HepG2 (cell line): ENCODE measurements at regions not wholly inside any gene's neighbourhood (a gene's known extent, or its start where the extent isn't known, plus 50 kb on each side); places are given as distances from the start of the nearest gene placed in this dataset.

ENCODE experiments used
- ATAC-seq: fragments of 200-7000 bp; cut with Tn5 transposase; 3 replicates; pipeline ENCODE4 v1.9.1; 2020; ENCODE audit warnings: mild to moderate bottlenecking, moderate library complexity
- BruUV-seq: library from RNA; stranded (reverse); fragments of 400-500 nt; replicated peaks from 2 replicates; lab custom pipeline; 2021; lab: Mats Ljungman, UMichigan
- CTCF ChIA-PET: fragments of 300-600 bp; formaldehyde crosslinking; extraction: SDS; loops from one replicate; lab custom pipeline; 2021; ENCODE audit warnings: low total read pairs, inconsistent platforms, low intra/inter-chr PET ratio; lab: Yijun Ruan, JAX
- POLR2A ChIA-PET: fragments of 350-600 bp; sonication (Branson Sonifier 250); formaldehyde crosslinking; loops from one replicate; lab custom pipeline; 2020; ENCODE audit warnings: antibody characterized with exemption, inconsistent platforms; lab: Yijun Ruan, JAX
- DNase-seq: peaks from one replicate; pipeline ENCODE4 v3.0.0-alpha.2; 2015; ENCODE audit warnings: low spot score
- FAIRE-seq: peaks from 3 replicates; lab custom pipeline; 2011; peaks lifted over from hg19 to GRCh38; lab: Jason Lieb, UNC
- H2AFZ ChIP-seq: one replicate; pipeline ENCODE4 v1.6.1; 2011; ENCODE audit warnings: low read length, inconsistent platforms
- H3K27ac ChIP-seq: fragments of 300-600 bp; 3 replicates; pipeline ENCODE4 v1.8.0; 2011; ENCODE audit warnings: mixed run types, mild to moderate bottlenecking, mixed read lengths, low read length, inconsistent platforms; ENCODE audit not compliant: insufficient read depth; ENCODE audit errors: extremely low read length
- H3K27me3 ChIP-seq, 2 experiments: fragments of 200-600 bp in 1 of 2; 2 replicates in 1 of 2; 3 replicates in 1 of 2; pipeline versions ENCODE4 v1.6.0 to v1.8.0; 2011; ENCODE audit warnings: low read length in 2 of 2, mild to moderate bottlenecking in 2 of 2, moderate library complexity in 2 of 2, inconsistent platforms in 1 of 2; ENCODE audit not compliant: insufficient read depth in 2 of 2, control insufficient read depth in 1 of 2
- H3K36me3 ChIP-seq, 2 experiments: fragments of 200-600 bp in 1 of 2; replicated peaks in 1 of 2; 2 replicates in 1 of 2; 3 replicates in 1 of 2; pipeline versions ENCODE4 v1.5.1 to v1.8.0; 2011; ENCODE audit warnings: low read length in 2 of 2, inconsistent platforms in 1 of 2; ENCODE audit not compliant: insufficient read depth in 2 of 2, control insufficient read depth in 1 of 2
- H3K4me1 ChIP-seq: 2 replicates; pipeline ENCODE4 v1.5.1; 2012; ENCODE audit warnings: low read length, inconsistent platforms; ENCODE audit not compliant: insufficient read depth
- H3K4me2 ChIP-seq: 2 replicates; pipeline ENCODE4 v1.6.0; 2011; ENCODE audit warnings: low read depth, low read length, inconsistent platforms
- H3K4me3 ChIP-seq, 3 experiments: fragments of 200-600 bp in 1 of 3; sonication (generic), shearing (Covaris generic) in 1 of 3; replicated peaks in 1 of 3; 2 replicates each; pipeline ENCODE4 v1.5.1; 2011 to 2016; ENCODE audit warnings: low read length in 3 of 3, inconsistent platforms in 2 of 3, low read depth in 2 of 3, mild to moderate bottlenecking in 2 of 3, control low read depth in 1 of 3, mixed read lengths in 1 of 3; ENCODE audit not compliant: insufficient read depth in 1 of 3
- H3K79me2 ChIP-seq: one replicate; pipeline ENCODE4 v1.6.1; 2011; ENCODE audit warnings: low read length, inconsistent platforms; ENCODE audit not compliant: insufficient read depth
- H3K9ac ChIP-seq: 2 replicates; pipeline ENCODE4 v1.6.0; 2011; ENCODE audit warnings: mild to moderate bottlenecking, low read depth, low read length, inconsistent platforms; ENCODE audit not compliant: insufficient read depth
- H3K9me3 ChIP-seq: 2 replicates; pipeline ENCODE4 v1.5.1; 2012; ENCODE audit warnings: mild to moderate bottlenecking, low read length
- H4K20me1 ChIP-seq: 2 replicates; pipeline ENCODE4 v1.6.0; 2011; ENCODE audit warnings: inconsistent platforms, mild to moderate bottlenecking, low read length, moderate library complexity; ENCODE audit not compliant: insufficient read depth
- ATM ChIP-seq: fragments of 450-650 bp; IDR thresholded peaks from 2 replicates; pipeline ENCODE4 v1.7.1; 2017; ENCODE audit warnings: mild to moderate bottlenecking, borderline replicate concordance
- CENPT ChIP-seq: sonication (generic); formaldehyde crosslinking; IDR thresholded peaks from 2 replicates; pipeline ENCODE4 v1.8.0; 2022; ENCODE audit warnings: low read depth, mild to moderate bottlenecking, moderate library complexity, missing genetic modification reagents
- HNF1B ChIP-seq: sonication (generic); formaldehyde crosslinking; IDR thresholded peaks from 2 replicates; pipeline ENCODE4 v1.5.1; 2020; ENCODE audit warnings: mild to moderate bottlenecking, moderate library complexity, missing genetic modification reagents
- KDM5B ChIP-seq: sonication (generic); formaldehyde crosslinking; IDR thresholded peaks from 2 replicates; pipeline ENCODE4 v1.4.0; 2020; ENCODE audit warnings: missing genetic modification reagents, mild to moderate bottlenecking, borderline replicate concordance
- MAFF ChIP-seq: IDR thresholded peaks from 2 replicates; pipeline ENCODE4 v1.6.1; 2011; ENCODE audit warnings: low read depth, low read length, improper control_type of control experiment
- MAFK ChIP-seq, 2 experiments: IDR thresholded peaks in 1 of 2; conservative IDR thresholded peaks in 1 of 2; 2 replicates each; pipeline ENCODE4 v1.6.1; 2011; ENCODE audit warnings: improper control_type of control experiment in 2 of 2, low read length in 2 of 2
- MXI1 ChIP-seq: IDR thresholded peaks from 3 replicates; pipeline ENCODE4 v1.6.1; 2012; ENCODE audit warnings: low read depth, low read length, inconsistent platforms, borderline replicate concordance
- ZBTB34 ChIP-seq: sonication (generic); formaldehyde crosslinking; IDR thresholded peaks from 2 replicates; pipeline ENCODE4 v1.8.0; 2022; ENCODE audit warnings: mild to moderate bottlenecking, missing genetic modification reagents
- ZFP41 ChIP-seq: sonication (generic); formaldehyde crosslinking; IDR thresholded peaks from 2 replicates; pipeline ENCODE4 v1.4.0; 2020; ENCODE audit warnings: mild to moderate bottlenecking, missing genetic modification reagents, borderline replicate concordance
- ZFP90 ChIP-seq: sonication (generic); formaldehyde crosslinking; IDR thresholded peaks from 2 replicates; pipeline ENCODE4 v1.8.0; 2022; ENCODE audit warnings: missing genetic modification reagents, mild to moderate bottlenecking, inconsistent platforms, borderline replicate concordance
- ZNF232 ChIP-seq: sonication (generic); formaldehyde crosslinking; IDR thresholded peaks from 2 replicates; pipeline ENCODE4 v1.4.0; 2020; ENCODE audit warnings: missing genetic modification reagents, borderline replicate concordance
- ZNF773 ChIP-seq: sonication (generic); formaldehyde crosslinking; IDR thresholded peaks from 2 replicates; pipeline ENCODE4 v1.4.0; 2020; ENCODE audit warnings: missing genetic modification reagents, borderline replicate concordance
- ZNF775 ChIP-seq: sonication (generic); formaldehyde crosslinking; IDR thresholded peaks from 2 replicates; pipeline ENCODE4 v1.4.0; 2020; ENCODE audit warnings: missing genetic modification reagents, mild to moderate bottlenecking, moderate library complexity, borderline replicate concordance
- WGBS: methylation state at CpG from one replicate; pipeline ENCODE4 v1.1.6; 2017; ENCODE audit warnings: low lambda C conversion rate; 5-methylcytosine and 5-hydroxymethylcytosine counted together
- in situ Hi-C: cut with HindIII; loops from 2 replicates; pipeline ENCODE4 v1.10.0; 2017; ENCODE audit warnings: low pct_unique_long_range_greater_than_20kb; ENCODE audit not compliant: extremely low pct_ligation_motif_present
- intact Hi-C: fragments of 100-400 bp; cut with micrococcal nuclease; formaldehyde crosslinking; loops from one replicate; pipeline ENCODE4 v1.10.0; 2022; ENCODE audit not compliant: unreplicated experiment
- TF ChIP-seq, protein P1 (sequence below): sonication (generic); formaldehyde crosslinking; IDR thresholded peaks from 2 replicates; pipeline ENCODE4 v1.5.0; 2020; ENCODE audit warnings: mild to moderate bottlenecking, missing genetic modification reagents

- WGBS: 1% methylated on average over 2 of the region's 2 CpGs
- H2AFZ ChIP-seq: no peak overlapping the region
- H3K4me1 ChIP-seq: no peaks in the 10 kb centered on the region
- no peak for FAIRE-seq
- TF ChIP-seq MAFF (peak; percentile 59; the same call in 1 of the 2 replicates), MAFK (conservative IDR thresholded peaks at IDR 0.05 in 1 of 2, IDR thresholded peaks at IDR 0.05 in 1 of 2; ENCODE audit: low read length in 2 of 2) (peak; percentile 41 to 77; a peak in 3 of 4 replicates), ZFP41 (CRISPR knock-in tag) (no peak)
- TF ChIP-seq, protein P1, sequence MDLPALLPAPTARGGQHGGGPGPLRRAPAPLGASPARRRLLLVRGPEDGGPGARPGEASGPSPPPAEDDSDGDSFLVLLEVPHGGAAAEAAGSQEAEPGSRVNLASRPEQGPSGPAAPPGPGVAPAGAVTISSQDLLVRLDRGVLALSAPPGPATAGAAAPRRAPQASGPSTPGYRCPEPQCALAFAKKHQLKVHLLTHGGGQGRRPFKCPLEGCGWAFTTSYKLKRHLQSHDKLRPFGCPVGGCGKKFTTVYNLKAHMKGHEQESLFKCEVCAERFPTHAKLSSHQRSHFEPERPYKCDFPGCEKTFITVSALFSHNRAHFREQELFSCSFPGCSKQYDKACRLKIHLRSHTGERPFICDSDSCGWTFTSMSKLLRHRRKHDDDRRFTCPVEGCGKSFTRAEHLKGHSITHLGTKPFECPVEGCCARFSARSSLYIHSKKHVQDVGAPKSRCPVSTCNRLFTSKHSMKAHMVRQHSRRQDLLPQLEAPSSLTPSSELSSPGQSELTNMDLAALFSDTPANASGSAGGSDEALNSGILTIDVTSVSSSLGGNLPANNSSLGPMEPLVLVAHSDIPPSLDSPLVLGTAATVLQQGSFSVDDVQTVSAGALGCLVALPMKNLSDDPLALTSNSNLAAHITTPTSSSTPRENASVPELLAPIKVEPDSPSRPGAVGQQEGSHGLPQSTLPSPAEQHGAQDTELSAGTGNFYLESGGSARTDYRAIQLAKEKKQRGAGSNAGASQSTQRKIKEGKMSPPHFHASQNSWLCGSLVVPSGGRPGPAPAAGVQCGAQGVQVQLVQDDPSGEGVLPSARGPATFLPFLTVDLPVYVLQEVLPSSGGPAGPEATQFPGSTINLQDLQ: no peak
- TF ChIP-seq, all 625 proteins: peak for 2
- CTCF ChIA-PET: no interaction called here
- in situ Hi-C loops: no loop called here
- Histone ChIP-seq H3K9ac (no peak overlapping the region), H3K27ac (no peak overlapping the region), H3K4me2 (no peak overlapping the region), H3K79me2 (no peaks in the 10 kb centered on the region), H3K4me3 (no peak overlapping the region), H3K36me3 (no peaks in the 10 kb centered on the region), H3K9me3 (no peaks in the 10 kb centered on the region), H3K27me3 (no peaks in the 10 kb centered on the region), H4K20me1 (no peaks in the 10 kb centered on the region)
- POLR2A ChIA-PET: no interaction called here
- no peak for ATAC-seq
- intact Hi-C loops: no loop called here
- no peak for DNase-seq
- no TSS peak for BruUV-seq
Observed at GRCh38 chr5:106072208-106072607, 1598.5 kb downstream of the EFNA5 start.

DNA sequence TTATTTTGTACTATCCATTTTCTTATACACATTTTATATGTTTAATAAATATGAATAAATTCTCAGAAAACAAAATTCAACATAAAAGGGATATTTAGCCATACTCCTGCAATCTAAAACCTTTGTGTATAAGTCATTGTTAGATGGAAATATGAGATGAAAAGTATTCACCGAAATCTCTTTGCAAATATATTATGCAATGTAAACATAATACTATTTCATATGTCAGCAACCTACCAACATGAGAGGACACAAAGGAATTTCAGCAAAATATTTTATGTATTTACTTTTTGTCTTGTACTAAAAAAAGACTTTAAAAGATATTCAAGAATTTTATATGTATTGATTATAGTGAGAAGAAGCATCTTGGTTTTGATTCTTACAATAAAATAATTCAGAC, 1623.4 kb downstream of the EFNA5 start:
- intact Hi-C loops (no loop called here), in situ Hi-C loops (no loop called here)
- no peaks in the 10 kb centered on the region for H3K9me3 ChIP-seq
- no peak overlapping the region for H3K9ac ChIP-seq
- H3K27ac ChIP-seq: no peak overlapping the region
- H3K4me1 ChIP-seq: no peaks in the 10 kb centered on the region
- H3K4me2 ChIP-seq: no peak overlapping the region
- no peak overlapping the region for H3K4me3 ChIP-seq
- no TSS peak for BruUV-seq
- WGBS: 0% methylated on average over 1 of the region's 1 CpG
- H3K79me2 ChIP-seq: no peaks in the 10 kb centered on the region
- DNase-seq (no peak), ATAC-seq (no peak), FAIRE-seq (no peak)
- CTCF ChIA-PET: no interaction called here
- no peaks in the 10 kb centered on the region for H4K20me1 ChIP-seq
- no peak overlapping the region for H2AFZ ChIP-seq
- POLR2A ChIA-PET: no interaction called here
- no peaks in the 10 kb centered on the region for H3K27me3 ChIP-seq
- no peaks in the 10 kb centered on the region for H3K36me3 ChIP-seq
- TF ChIP-seq ZFP90 (CRISPR knock-in tag) (no peak), ZNF775 (CRISPR knock-in tag) (no peak), ZNF232 (no peak), KDM5B (CRISPR knock-in tag) (no peak), ZBTB34 (CRISPR knock-in tag) (no peak), CENPT (CRISPR knock-in tag) (no peak), ATM (no peak), HNF1B (CRISPR knock-in tag) (no peak), MXI1 (no peak), ZNF773 (CRISPR knock-in tag) (no peak)
